ENCODE measurements at regions not wholly inside any gene's neighbourhood (a gene's known extent, or its start where the extent isn't known, plus 50 kb on each side); places are given as distances from the start of the nearest gene placed in this dataset.

DNA sequence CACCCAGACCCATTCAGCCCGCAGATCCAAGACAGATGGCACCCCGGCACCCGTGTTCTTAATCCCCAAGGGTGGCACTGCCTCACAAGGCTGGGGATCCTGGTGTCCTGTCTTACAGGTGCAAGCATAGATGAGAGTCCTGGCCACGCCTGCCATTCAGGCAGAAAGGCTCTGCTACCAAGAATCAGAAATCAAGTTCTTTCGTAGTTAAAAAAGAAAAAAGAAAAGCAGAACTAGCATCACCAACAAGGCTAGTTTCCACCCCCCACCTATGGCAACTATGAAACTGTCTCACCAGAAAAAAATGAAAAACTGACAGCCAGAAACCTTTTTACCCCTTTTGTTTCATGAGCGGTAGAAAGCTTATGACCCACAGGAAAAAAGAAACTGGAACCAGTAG is 170.4 kb downstream of the SYK start:
- H3K36me3 ChIP-seq, result no peaks in the 10 kb centered on the region
- 86 to 89% methylated on average over 6 of the region's 6 CpGs for WGBS, 2 donors
- no peak overlapping the region for H3K27ac ChIP-seq
- no peak for DNase-seq (ENCODE audit: low spot score in 2 of 2)
- H3K9me3 ChIP-seq, result no peaks in the 10 kb centered on the region
- no peaks in the 10 kb centered on the region for H3K4me1 ChIP-seq
- no peak for TF ChIP-seq EP300 (IDR thresholded peaks at IDR 0.05)
- no peak for TF ChIP-seq POLR2A (IDR thresholded peaks at IDR 0.05)
- TF ChIP-seq, protein P1, sequence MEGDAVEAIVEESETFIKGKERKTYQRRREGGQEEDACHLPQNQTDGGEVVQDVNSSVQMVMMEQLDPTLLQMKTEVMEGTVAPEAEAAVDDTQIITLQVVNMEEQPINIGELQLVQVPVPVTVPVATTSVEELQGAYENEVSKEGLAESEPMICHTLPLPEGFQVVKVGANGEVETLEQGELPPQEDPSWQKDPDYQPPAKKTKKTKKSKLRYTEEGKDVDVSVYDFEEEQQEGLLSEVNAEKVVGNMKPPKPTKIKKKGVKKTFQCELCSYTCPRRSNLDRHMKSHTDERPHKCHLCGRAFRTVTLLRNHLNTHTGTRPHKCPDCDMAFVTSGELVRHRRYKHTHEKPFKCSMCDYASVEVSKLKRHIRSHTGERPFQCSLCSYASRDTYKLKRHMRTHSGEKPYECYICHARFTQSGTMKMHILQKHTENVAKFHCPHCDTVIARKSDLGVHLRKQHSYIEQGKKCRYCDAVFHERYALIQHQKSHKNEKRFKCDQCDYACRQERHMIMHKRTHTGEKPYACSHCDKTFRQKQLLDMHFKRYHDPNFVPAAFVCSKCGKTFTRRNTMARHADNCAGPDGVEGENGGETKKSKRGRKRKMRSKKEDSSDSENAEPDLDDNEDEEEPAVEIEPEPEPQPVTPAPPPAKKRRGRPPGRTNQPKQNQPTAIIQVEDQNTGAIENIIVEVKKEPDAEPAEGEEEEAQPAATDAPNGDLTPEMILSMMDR (IDR thresholded peaks at IDR 0.05), result no peak
- no peaks in the 10 kb centered on the region for H3K27me3 ChIP-seq
- no peak overlapping the region for H3K4me3 ChIP-seq

DNA sequence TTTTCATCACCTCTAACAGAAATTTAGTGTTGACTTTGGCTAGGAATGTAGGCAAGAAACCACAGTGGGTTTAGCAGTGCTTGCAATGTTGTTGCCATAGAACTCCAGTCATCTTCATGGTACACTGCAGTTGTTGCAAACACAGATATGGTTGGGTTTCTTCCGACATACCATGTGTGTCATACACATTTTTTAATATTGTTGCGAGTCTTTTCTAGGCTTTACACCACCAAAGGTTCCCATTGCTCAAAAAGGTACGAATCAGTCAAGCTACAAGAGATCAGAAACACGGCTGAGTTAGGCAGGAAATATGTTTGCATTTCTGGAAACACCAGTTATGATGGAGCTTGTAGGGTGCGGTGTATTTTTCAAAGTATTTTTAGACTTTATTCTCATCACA is 172.4 kb downstream of the SYK start:
- no peak overlapping the region for H3K4me3 ChIP-seq
- TF ChIP-seq, protein P1 (IDR thresholded peaks at IDR 0.05), result no peak
- no peak for TF ChIP-seq POLR2A (IDR thresholded peaks at IDR 0.05)
- WGBS, 2 donors, result 60 to 73% methylated on average over 5 of the region's 5 CpGs

DNA sequence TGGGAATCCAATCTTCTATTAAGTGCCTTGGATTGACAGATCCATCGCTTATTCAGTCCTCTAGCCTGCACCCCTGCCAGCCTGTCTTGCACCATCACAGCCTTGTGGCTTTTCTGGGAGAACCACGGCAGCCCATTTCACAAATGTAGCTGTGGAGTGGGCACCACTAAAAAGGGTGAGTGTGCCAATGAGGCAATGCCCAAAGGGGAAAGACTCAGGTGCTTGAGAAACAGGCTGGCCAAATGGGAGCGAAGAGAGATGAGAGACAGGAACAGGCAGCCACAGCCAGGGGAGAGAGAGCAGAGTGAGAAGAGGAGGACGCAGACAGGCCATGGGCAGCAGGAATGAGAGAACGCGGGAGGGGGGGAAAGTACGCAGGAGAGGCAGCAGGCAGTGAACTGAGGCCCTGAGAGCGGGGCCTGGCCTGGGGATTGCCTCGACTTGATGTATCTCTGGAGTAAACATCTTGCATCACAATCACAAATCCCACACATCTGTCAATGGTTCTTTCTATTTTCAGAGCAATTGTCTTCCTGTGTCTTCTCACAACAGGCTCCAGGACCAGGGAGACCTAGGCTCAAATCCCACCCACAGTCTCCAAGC is 173.1 kb downstream of the SYK start:
- Histone ChIP-seq H3K4me3 (no peak overlapping the region), H3K27me3 (no peaks in the 10 kb centered on the region), H3K4me1 (no peaks in the 10 kb centered on the region), H3K9me3 (no peaks in the 10 kb centered on the region), H3K36me3 (no peaks in the 10 kb centered on the region), H3K27ac (no peak overlapping the region)
- TF ChIP-seq, protein P1 (IDR thresholded peaks at IDR 0.05), result no peak
- TF ChIP-seq EP300 (IDR thresholded peaks at IDR 0.05) (no peak), POLR2A (IDR thresholded peaks at IDR 0.05) (no peak)
- DNase-seq (ENCODE audit: low spot score in 2 of 2), result no peak
- WGBS, 2 donors, result 64 to 78% methylated on average over 9 of the region's 9 CpGs

More for the DNA sequence above, 172.4 kb downstream of the SYK start:
- DNase-seq (ENCODE audit: low spot score in 2 of 2), result no peak
- no peaks in the 10 kb centered on the region for H3K36me3 ChIP-seq
- no peak overlapping the region for H3K27ac ChIP-seq
- H3K9me3 ChIP-seq, result no peaks in the 10 kb centered on the region
- no peaks in the 10 kb centered on the region for H3K4me1 ChIP-seq
- H3K27me3 ChIP-seq, result no peaks in the 10 kb centered on the region

DNA sequence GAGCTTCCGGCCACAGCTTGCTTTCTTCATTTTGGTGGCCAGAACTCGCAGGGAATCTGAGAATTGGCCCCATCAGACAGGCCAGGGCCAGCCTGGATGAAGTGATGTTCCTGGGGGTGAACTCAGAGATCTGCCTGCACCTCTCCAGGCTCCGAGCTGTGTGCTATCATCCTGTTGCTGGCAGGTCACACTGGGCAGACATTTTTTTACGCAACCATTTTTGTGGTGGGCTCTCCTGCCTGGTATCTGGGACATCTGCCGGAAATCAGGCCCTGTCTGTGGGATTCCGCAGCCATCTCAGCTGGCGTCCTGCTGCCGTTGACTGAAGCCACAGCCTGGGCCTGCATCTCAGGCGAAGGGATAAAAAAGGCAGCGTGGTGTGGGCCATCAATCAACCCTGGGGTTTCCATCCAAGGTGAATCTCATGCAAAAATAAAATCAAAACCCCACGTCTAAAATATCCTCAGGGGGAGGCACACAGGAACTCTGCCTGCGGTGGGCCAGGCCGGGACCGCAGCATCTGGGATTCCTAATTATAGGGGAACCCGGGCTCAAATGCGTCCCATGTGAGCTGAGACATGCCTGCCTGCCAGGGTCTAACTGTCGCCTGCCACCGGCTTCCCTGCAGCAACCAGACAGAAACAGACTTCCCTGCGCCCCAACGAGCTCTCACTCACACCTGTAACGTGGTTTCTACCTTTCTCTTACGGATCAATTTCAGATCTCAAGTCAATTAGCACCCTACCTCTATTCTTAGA is 174.3 kb downstream of the SYK start:
- no peak for DNase-seq (ENCODE audit: low spot score in 2 of 2)
- Histone ChIP-seq H3K27me3 (no peaks in the 10 kb centered on the region), H3K36me3 (no peaks in the 10 kb centered on the region), H3K27ac (no peak overlapping the region), H3K4me3 (no peak overlapping the region), H3K9me3 (no peaks in the 10 kb centered on the region), H3K4me1 (no peaks in the 10 kb centered on the region)
- WGBS, 2 donors, result 84 to 89% methylated on average over 22 of the region's 22 CpGs
- TF ChIP-seq, protein P1 (IDR thresholded peaks at IDR 0.05), result no peak
- TF ChIP-seq EP300 (IDR thresholded peaks at IDR 0.05) (no peak), POLR2A (IDR thresholded peaks at IDR 0.05) (no peak)

DNA sequence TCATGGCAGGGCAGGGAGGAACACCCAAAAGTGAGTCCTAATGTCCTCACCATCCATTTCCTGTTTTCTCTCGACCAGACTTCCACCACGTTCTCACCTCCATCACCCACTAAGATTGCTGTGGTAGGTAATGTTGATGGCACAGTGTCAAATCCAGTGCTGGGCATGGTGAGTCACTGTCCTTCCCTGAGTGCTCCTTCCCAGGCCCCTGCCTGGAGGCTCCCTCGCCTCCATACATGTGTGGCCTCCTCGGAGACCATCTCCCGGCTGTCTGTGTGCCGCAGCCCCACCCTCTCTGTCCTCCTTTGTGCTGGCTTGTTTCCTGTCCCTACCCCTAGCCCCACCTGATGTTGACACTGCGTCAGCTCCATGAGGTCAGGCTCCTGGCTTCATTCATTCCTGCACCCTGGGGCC is 177.5 kb downstream of the SYK start:
- Histone ChIP-seq H3K27ac (no peak overlapping the region), H3K4me3 (no peak overlapping the region), H3K9me3 (no peaks in the 10 kb centered on the region), H3K36me3 (no peaks in the 10 kb centered on the region), H3K27me3 (no peaks in the 10 kb centered on the region), H3K4me1 (no peaks in the 10 kb centered on the region)
- no peak for DNase-seq (ENCODE audit: low spot score in 2 of 2)
- 79 to 88% methylated on average over 7 of the region's 7 CpGs for WGBS, 2 donors
- TF ChIP-seq EP300 (IDR thresholded peaks at IDR 0.05), result no peak
- no peak for TF ChIP-seq POLR2A (IDR thresholded peaks at IDR 0.05)
- TF ChIP-seq, protein P1 (IDR thresholded peaks at IDR 0.05), result no peak
